GM21786 (cell line): ENCODE measurements at regions not wholly inside any gene's neighbourhood (a gene's known extent, or its start where the extent isn't known, plus 50 kb on each side); places are given as distances from the start of the nearest gene placed in this dataset.

Source experiments
- ATAC-seq: cut with Tn5 transposase; IDR thresholded peaks from one replicate; pipeline ENCODE4 v1.9.1; 2021; ENCODE audit not compliant: unreplicated experiment

DNA sequence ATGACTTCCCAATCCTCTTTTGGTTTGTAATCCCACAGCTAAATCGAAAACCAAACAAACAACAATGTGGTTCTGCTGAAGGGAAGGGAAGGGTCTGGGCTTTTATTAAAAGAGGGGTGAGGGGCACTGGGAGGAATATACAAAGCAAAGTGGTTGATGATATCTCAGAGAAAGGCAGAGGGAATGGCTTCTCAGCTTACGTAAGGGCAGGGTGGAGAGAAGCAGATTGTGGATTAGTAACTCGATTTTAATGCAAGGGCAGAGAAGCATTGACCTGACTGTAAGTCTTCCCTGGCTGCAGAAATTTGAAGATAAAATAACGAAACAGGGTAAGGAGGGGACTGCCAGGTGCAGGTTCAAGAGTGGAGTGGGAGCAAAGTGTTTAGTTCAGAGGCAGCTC is 438.2 kb upstream of the LRRC7 start:
- ATAC-seq: no peak

DNA sequence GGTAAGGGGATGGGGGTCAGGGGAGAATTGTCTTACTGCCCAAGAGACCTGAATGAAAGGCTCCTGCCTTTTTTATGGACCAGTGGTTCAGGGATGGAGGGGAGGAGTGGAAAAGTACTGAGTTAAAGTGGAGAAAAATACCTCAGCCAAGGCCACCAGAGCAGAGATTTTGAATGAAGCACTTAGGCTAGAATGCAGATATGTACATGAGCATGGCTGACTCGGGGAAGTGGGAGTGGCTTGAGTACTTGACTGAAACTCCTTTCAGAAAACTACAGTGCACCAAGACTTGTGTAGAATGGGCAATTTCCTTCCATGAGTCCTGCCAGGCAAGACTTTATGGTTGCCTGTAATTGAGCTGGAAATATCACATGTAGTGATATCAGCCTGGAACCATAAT is 429.6 kb upstream of the LRRC7 start:
- ATAC-seq: no peak

DNA sequence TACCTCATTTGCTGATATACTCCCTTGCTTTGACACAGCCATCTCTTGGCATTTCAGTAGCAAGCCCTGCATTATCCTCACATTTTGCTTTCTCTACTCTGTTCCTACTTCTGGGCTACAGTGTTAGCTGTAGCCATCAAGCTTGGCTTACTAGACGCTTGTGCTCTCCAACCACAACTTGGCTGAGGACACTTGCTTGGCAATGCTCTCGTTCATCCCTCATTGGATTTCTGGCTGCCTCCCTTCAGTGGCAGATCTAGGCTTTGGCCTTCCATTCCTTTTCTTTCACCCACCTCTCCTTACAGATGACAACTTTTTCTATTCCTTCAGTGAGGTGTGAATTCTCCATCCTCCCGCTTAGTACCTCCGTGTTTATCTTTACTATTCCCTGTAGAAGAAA is 428.7 kb upstream of the LRRC7 start:
- no peak for ATAC-seq

DNA sequence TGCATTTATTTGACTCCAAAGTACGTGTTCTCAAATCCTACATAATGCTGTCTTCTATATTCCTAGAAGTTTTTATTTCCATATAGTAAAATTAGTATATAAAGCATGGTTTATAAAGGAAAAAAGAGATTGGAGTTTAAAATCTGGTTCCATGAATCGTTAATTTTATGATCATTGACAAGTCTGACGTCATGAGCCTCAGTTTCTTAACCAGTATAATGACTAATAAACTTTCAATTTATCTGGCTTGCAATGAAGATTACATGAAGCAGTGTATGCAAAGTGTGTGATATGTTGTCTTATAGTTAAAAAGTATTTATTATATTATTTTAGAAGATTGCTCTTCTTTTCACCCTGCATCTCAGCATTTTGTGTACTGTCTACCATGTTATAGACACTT is 421.4 kb upstream of the LRRC7 start:
- no peak for ATAC-seq

DNA sequence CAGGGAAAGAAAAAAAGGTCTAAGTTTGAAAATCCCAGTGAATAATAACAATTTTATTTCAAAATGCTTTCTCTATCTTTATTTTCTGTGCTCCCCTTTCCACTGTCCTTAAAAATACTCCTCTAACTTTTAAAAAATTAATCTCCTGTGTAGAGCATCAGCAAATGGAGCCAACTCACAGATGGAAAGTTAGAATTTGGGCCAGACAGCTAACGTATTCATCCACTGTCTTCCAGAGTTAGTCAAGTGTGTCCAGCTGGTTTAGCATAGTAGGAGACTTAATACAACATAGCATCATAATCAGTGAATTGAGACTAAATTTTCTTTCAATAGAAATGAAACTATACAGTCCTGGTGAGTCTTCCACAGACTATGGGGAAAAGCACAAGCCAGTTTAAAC is 419.0 kb upstream of the LRRC7 start:
- ATAC-seq: no peak

DNA sequence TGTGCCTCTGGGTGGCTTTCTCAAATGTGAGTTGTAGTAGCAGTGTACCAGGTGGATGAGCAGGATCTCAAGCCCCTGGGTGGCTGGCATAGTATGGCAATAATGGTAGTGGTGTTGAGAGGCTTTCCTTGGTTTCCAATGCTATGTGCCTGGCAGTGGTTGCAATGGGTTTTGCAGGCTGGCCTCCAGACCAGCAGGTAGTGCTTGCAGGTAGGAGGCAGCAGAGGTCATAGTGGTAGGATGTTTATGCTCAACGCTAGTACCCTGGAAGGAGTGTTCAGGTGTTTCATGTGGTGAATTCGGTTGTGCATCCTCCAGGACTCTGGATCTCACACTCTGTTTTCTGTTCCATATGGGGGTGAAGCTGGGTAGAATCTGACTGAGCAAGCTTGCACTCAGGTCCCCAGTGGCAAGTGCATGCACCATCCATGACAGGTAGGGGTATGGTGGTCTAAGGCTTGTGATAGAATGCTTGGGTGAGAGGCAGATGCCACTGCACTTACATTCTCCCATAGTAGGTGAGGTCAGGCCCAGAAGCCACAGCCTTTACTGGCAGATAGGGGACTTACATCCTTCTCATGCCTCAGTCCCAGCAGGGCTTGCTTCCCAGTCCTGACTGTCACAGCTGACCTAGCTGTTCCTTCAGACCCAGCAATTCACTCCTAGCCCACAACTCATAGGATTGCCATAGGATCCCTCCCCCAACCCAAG is 410.5 kb upstream of the LRRC7 start:
- no peak for ATAC-seq

DNA sequence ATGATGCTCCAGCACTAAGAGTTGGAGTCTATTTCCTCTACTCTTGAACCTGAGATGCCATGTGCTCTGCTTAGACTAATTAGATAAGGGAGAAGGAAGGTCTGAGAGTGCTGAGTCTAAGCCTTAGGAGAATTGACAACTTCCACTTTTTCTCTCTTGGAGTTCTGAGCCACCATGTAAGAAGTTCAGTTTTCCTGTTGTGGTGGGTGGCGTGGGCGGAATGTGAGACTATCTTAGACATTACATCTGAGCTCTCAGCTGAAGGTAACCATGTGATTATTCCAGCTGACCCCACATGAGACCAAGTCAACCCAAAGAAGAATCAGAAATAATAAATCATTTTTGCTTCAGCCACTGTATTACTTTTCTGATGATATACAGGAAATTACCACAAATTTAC is 404.5 kb upstream of the LRRC7 start:
- no peak for ATAC-seq

DNA sequence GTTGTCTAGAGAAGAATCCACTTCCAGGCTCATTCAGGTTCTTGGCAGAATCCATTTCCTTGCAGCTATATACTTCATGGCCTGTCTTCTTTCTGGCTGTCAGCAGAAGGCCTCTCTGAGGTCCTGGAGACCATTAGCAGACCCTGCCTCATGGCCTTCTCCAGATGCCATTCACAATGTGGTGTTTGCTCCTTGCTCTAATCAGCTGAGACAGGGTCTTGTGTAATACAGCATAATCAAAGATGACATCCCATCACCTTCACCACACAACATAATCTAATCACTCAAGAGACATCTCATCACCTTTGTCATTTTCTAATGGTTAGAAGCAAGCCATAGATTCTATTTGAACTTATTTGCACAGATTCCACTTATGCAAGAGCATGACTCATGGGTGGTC is 403.9 kb upstream of the LRRC7 start:
- no peak for ATAC-seq

DNA sequence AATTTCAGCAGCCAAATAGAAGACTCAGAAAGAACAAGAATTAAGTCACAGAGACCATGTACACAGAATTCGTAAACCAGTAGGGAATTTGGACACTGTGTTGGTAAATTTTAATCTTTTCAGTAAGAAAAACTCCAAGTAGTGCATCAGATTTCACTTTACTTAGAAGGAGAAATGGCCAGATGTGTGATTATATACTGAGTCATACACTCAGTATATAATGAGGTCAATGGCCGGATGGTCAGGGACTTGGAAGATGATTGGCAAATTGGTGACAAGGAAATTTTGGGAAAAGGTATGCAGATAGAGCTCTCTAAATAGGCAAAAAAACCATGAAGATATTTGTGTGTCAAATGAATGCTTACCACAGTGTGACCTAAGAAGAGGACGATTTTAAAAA is 399.8 kb upstream of the LRRC7 start:
- no peak for ATAC-seq

DNA sequence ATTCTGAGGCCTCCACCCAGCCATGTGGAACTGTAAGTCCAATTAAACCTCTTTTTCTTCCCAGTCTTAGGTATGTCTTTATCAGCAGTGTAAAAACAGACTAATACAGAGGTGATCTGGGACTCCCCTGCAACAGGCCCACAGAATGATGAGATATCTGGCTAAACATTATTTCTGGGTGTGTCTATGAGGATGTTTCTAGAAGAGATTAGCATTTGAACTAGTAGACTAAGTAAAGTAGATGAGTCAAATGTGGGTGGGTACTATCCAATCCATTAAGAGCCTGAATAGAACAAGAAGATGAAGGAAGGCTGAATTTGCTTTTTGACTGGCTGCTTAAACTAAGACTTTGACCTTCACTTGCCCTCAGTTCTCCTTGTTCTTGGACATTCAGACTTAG is 396.5 kb upstream of the LRRC7 start:
- no peak for ATAC-seq

DNA sequence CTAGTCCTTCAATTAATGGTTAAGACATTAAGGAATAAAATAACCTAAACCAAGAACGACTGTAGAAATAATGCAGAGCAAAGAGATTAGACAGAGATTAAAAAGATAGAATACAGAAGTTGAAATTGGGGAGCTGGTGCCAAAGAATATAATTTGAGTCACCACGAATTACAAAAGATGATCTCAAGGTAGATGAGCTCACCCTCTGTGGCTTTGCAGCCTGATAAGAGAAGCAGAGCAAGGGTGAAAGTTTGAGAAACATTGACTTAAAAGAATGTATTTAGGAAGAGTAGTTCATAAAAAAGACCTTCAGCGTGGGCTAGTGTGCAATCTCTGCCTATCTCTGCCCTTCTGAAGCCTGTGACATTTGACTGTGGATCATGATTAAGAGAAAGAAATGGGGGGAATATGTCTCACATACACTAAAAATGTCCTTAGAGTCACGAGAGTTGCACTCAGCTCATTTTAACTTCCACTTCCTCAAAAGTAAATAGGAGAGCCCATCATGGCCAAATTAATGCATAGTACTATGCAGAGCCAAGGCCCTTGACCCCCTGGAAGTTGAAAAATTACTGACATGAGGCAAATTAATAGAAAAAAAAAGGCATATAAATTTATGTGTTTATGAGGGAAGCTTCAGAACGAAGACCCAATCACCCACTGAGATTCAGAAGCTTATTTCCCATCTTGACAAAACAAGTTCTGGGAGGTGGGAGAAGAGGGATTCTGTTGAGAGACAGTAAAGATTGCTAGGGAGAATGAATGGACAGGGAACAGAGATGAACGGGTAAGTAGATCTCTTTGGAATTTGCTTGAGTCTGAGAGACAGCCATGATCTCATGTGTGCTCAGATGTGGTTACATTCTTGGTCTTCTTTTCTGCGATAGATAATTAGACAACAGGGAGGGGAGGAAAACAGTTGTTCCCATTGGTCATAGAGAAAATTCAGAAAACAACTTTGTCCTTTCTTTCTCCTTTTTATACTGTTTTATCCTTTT is 395.4 kb upstream of the LRRC7 start:
- no peak for ATAC-seq

DNA sequence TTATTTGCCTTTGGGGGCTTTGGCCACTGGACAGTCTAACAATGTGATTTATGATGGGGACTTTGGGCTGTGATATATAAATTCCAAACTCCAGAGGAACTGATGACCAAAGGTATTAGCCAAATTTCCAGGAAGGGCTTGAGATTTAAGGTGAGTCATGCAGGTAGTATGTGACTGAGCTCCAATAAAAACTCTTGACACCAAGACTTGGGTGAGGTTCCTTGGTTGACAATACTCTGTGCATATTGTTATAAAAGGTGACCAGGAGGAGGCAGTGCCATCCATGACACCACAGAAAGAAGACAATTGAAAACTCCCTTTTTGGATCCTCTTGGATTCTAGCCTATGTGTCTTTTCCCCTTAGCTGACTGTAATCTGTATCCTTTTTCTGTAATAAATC is 392.7 kb upstream of the LRRC7 start:
- no peak for ATAC-seq

DNA sequence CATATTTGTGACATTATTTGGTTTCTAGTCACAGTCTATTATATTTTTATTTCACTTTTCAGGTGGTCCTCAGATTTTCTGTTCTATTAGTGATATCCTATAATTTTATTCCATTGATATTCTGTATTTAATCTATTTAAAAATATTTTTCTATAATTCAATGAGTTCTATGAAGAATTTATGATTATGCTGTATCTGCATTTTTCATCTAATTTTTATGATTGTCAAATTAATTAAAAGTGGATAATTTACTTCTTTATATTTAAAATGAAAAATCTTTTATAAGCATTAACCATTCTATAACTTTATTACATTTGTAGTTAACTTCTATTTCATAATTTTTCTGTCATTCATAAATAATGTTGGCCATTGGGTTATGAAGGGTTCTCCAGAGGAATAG is 387.4 kb upstream of the LRRC7 start:
- ATAC-seq: no peak

DNA sequence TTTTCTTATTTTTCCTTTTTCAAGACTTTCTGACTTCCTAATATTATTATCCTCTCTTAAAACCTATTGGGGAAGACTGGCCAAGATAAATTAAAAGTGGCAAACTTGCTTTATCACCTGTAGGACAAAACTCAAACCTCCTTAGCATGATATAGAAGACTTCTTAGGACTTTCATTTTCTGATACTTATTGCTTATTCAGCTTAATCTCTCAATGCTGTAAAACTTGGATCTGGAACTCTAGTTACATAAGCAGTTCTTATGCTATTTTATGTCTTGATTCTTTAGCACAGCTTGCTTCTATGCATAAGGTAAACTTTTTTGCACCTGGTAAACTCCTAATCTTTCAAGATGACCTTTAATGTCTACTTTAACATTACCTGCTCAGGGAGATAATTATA is 382.3 kb upstream of the LRRC7 start:
- ATAC-seq: no peak

DNA sequence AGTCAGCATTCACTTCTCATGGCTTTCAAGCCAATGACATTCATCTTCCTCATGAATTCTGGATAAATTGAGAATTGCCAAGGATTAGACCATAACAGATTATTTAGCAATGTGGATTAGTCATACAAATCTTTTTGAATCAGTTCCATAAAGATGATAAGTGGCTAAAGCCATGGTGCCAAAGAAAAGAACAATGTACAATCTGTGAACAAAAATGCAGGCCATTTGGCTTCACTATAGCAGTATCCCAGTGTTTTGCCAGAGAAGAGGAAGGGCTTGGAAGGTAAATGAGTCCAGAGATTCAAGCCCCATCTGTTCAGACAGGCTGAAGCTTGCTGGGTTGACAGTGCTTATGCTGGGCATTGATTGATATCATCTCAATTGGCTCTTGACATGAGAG is 376.4 kb upstream of the LRRC7 start:
- no peak for ATAC-seq

DNA sequence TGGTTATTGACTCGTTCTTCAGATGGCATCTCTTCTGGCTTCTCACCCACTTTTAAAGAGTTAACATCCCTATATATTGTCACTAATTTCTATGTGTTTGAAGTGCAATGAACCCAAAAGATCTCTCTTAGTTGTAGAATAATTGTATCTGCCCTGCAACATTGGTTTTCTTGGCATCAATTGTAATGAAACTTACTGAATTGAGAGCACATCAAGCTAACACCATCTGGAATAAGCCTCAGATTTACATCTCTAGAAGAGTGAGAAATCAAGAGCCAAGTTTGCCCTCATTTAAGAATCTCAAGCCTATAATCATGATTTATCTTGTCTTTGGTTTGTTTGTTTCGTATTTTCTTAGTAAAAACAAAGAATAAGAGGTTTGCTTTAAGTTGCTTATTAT is 372.6 kb upstream of the LRRC7 start:
- ATAC-seq: no peak

DNA sequence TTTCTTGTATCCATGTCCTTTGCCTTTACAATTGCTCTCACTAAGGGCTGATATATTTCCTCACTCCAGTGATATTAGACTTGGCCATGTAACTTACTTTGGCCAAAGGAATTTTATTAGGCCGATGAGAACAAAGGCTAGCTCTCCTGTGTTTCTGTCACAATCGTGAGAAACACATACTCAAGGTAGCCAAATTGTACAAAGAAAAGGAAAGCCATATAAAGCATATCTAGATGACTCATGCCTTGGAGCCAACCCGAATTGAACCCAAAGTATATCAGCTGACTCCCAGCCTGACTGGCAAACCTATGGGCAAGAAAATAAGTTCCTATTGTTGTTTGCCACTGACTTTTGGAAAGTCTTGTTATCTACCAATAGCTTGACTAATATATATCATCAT is 371.7 kb upstream of the LRRC7 start:
- no peak for ATAC-seq

DNA sequence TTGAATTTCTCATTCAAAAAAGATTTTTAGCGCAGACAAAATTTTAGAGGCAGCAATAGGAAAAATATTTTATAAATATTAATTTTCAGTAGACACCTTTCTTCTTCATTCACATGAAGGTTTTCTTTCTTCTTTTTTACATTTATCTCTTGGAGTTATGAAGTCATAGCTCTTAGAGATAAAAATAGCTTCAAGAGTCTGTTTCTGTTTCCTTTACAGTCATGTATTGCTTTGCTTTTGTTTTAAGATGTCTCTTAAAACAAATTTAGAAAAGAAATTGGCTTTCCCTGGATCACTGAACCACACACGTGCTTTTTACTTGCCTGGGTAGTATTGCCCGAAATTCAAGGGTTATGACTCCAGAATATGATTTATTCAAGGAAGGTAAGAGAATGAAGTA is 369.9 kb upstream of the LRRC7 start:
- ATAC-seq: no peak

DNA sequence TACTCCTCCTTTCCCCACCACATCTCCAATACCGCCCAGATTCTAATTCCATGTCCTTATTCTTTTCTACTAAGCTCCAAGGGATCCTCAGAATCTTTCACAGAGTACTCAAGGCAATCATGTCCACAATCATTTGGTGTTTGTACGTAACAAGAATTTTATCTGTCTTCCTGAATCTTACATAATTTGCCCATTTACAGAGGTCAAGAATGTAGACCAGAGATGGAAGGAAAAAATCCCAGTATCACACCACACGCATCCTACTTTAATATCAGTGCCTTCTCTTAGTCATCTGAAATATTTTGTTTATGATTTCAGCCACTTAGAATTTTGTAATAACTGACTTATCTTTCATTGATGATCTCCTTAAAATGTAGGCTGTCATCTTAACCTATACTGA is 366.0 kb upstream of the LRRC7 start:
- ATAC-seq: no peak

DNA sequence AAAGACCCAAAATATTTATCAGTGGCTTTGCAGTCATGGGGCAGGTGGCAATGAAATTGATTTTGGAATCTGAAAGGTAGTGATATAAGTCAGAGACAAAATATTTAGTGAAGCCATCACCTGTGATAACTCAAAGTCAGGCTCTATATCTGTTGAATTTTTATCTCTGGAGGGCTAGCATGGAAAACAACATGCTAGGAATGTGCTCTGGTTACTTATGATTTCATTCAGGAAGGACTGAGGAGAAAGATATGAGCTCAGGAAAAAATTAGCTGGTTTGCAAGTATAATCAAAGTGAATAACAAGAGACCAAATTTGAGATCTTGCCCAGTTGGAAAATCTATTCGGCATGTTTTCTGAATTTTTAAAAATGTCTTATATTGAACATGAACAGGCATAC is 364.6 kb upstream of the LRRC7 start:
- ATAC-seq: no peak

DNA sequence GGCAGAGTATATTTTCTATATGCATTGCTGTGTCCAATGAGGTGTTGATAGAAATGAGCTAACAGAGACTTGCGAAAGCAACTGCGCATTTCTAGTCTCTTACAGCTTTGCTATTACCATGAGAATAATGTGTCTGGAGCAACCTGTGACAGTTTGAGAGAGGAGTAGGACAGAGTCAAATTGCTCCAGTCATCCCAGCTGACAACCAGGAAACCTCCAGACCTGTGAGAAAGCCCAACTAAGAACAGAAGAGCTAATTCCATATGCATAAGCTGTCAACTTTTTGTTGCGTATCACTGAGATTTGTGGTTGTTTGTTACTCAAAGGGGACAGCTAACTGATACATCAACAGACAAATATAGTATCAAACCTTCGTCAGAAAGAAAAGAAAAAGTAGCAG is 354.1 kb upstream of the LRRC7 start:
- ATAC-seq: no peak

DNA sequence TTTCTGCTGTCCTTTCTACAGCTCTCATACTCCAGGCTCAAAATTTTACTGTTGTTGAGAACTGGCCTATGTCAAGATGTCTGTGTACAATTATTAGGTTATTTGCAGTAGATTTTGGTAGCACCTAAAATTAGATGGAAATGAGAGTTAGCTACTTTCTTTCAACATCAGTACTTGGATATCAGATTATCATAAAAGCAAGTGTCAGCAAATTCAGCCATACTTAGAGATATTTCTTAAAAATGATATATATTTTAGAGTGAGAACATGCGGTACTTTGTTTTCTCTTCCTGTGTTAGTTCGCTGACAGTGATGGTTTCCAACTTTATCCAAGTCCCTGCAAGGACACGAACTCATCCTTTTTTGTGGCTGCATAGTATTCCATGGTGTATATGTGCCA is 351.8 kb upstream of the LRRC7 start:
- no peak for ATAC-seq
